GM12878 (cell line): ENCODE measurements at regions not wholly inside any gene's neighbourhood (a gene's known extent, or its start where the extent isn't known, plus 50 kb on each side); places are given as distances from the start of the nearest gene placed in this dataset.

Source experiments
- ATAC-seq: fragments of 200-7000 bp; cut with Tn5 transposase; 3 replicates; pipeline ENCODE4 v1.9.1; 2020; ENCODE audit warnings: mild to moderate bottlenecking, moderate library complexity
- BruUV-seq: library from RNA; stranded (reverse); fragments of 400-500 nt; replicated peaks from 2 replicates; lab custom pipeline; 2021; lab: Mats Ljungman, UMichigan
- CTCF ChIA-PET: fragments of 300-600 bp; sonication (Branson Sonifier 250); formaldehyde crosslinking; extraction: SDS; loops from one replicate; lab custom pipeline; 2021; ENCODE audit warnings: inconsistent platforms; lab: Yijun Ruan, JAX
- POLR2A ChIA-PET: fragments of 350-600 bp; formaldehyde crosslinking; extraction: SDS; loops from one replicate; lab custom pipeline; 2021; ENCODE audit warnings: inconsistent platforms; lab: Charles Lee
- RAD21 ChIA-PET: fragments of 300-600 bp; sonication (Branson Sonifier 250); formaldehyde crosslinking; loops from one replicate; lab custom pipeline; 2023; ENCODE audit warnings: antibody characterized with exemption; ENCODE audit not compliant: unreplicated experiment; lab: Charles Lee
- SMC1A ChIA-PET: fragments of 300-600 bp; sonication (Branson Sonifier 250); formaldehyde crosslinking; loops from one replicate; lab custom pipeline; 2023; ENCODE audit not compliant: unreplicated experiment, uncharacterized antibody; lab: Charles Lee
- DNase-seq: peaks from one replicate; pipeline ENCODE4 v3.0.0-alpha.2; 2011; ENCODE audit warnings: low read depth, low spot score
- FAIRE-seq: peaks from 3 replicates; lab custom pipeline; 2011; peaks lifted over from hg19 to GRCh38; lab: Jason Lieb, UNC
- H2AFZ ChIP-seq: 2 replicates; pipeline ENCODE4 v1.6.0; 2011; ENCODE audit warnings: low read depth, low read length, control low read depth; ENCODE audit not compliant: control insufficient read depth
- H3K27ac ChIP-seq: 2 replicates; pipeline ENCODE4 v1.5.1; 2011; ENCODE audit warnings: control low read depth; ENCODE audit not compliant: control insufficient read depth, insufficient read depth
- H3K27me3 ChIP-seq, 2 experiments: replicated peaks in 1 of 2; 2 replicates each; pipeline versions ENCODE4 v1.6.0 to v1.6.1; 2011; ENCODE audit warnings: low read length in 1 of 2; ENCODE audit not compliant: control insufficient read depth in 2 of 2, insufficient read depth in 2 of 2
- H3K36me3 ChIP-seq, 2 experiments: 2 replicates each; pipeline ENCODE4 v1.5.1; 2011; ENCODE audit warnings: low read length in 1 of 2; ENCODE audit not compliant: control insufficient read depth in 2 of 2, insufficient read depth in 2 of 2
- H3K4me1 ChIP-seq: 2 replicates; pipeline ENCODE4 v1.6.1; 2011; ENCODE audit warnings: mild to moderate bottlenecking, low read length, moderate library complexity, mixed read lengths; ENCODE audit not compliant: control insufficient read depth, insufficient read depth
- H3K4me2 ChIP-seq: 2 replicates; pipeline ENCODE4 v1.6.0; 2011; ENCODE audit warnings: control low read depth; ENCODE audit not compliant: control insufficient read depth, insufficient read depth
- H3K4me3 ChIP-seq: fragments of 200-600 bp; sonication (generic); 2 replicates; pipeline ENCODE4 v1.5.1; 2016
- H3K79me2 ChIP-seq: 2 replicates; pipeline ENCODE4 v1.6.0; 2011; ENCODE audit warnings: low read length; ENCODE audit not compliant: control insufficient read depth, insufficient read depth
- H3K9ac ChIP-seq: 2 replicates; pipeline ENCODE4 v1.8.0; 2011; ENCODE audit warnings: low read length, control low read depth, mixed read lengths; ENCODE audit not compliant: control insufficient read depth, insufficient read depth
- H3K9me3 ChIP-seq: replicated peaks from 3 replicates; pipeline ENCODE4 v1.5.1; 2011; ENCODE audit warnings: mild to moderate bottlenecking, low read length; ENCODE audit not compliant: control insufficient read depth, insufficient read depth
- H4K20me1 ChIP-seq: 2 replicates; pipeline ENCODE4 v1.6.0; 2011; ENCODE audit not compliant: control insufficient read depth, insufficient read depth
- BRCA1 ChIP-seq: IDR thresholded peaks from 2 replicates; pipeline ENCODE4 v1.6.1; 2011; ENCODE audit warnings: low read depth, low read length, improper control_type of control experiment
- CEBPB ChIP-seq, 2 experiments: fragments of 150-350 bp in 1 of 2; IDR thresholded peaks; 2 replicates each; pipeline ENCODE4 v1.6.1; 2012 to 2014; ENCODE audit warnings: low read depth in 2 of 2, low read length in 2 of 2, borderline replicate concordance in 1 of 2, inconsistent platforms in 1 of 2
- CREM ChIP-seq: IDR thresholded peaks from 2 replicates; pipeline ENCODE4 v1.6.1; 2014; ENCODE audit warnings: antibody characterized with exemption, low read depth
- ETV6 ChIP-seq, 2 experiments: fragments of 450-650 bp in 1 of 2; IDR thresholded peaks in 1 of 2; conservative IDR thresholded peaks in 1 of 2; 2 replicates each; pipeline ENCODE4 v1.6.1; 2014; ENCODE audit warnings: antibody characterized with exemption in 1 of 2, borderline replicate concordance in 1 of 2, low read depth in 1 of 2, mild to moderate bottlenecking in 1 of 2, moderate library complexity in 1 of 2
- NRF1 ChIP-seq: conservative IDR thresholded peaks from 2 replicates; pipeline ENCODE4 v1.6.1; 2011; ENCODE audit warnings: mild to moderate bottlenecking, low read depth, low read length, improper control_type of control experiment
- PKNOX1 ChIP-seq: fragments of 450-650 bp; IDR thresholded peaks from 2 replicates; pipeline ENCODE4 v1.6.1; 2016; ENCODE audit warnings: mild to moderate bottlenecking
- POLR2AphosphoS2 ChIP-seq: IDR thresholded peaks from 2 replicates; pipeline ENCODE4 v1.6.1; 2011; ENCODE audit warnings: low read depth, mild to moderate bottlenecking, low read length, improper control_type of control experiment, moderate library complexity
- POU2F2 ChIP-seq: IDR thresholded peaks from 3 replicates; pipeline ENCODE4 v1.6.1; 2011; ENCODE audit warnings: low read depth, mild to moderate bottlenecking, low read length, borderline replicate concordance
- SMAD5 ChIP-seq: IDR thresholded peaks from 2 replicates; pipeline ENCODE4 v1.6.1; 2016; ENCODE audit warnings: antibody characterized with exemption, low read depth
- SUZ12 ChIP-seq: fragments of 200-600 bp; sonication (generic); IDR thresholded peaks from one replicate; pipeline ENCODE4 v1.6.1; 2018; ENCODE audit warnings: antibody characterized with exemption, mild to moderate bottlenecking; ENCODE audit not compliant: unreplicated experiment
- USF2 ChIP-seq: IDR thresholded peaks from 2 replicates; pipeline ENCODE4 v1.6.1; 2011; ENCODE audit warnings: low read depth, low read length, improper control_type of control experiment, borderline replicate concordance
- ZBED1 ChIP-seq: IDR thresholded peaks from 2 replicates; pipeline ENCODE4 v1.6.1; 2016; ENCODE audit warnings: borderline replicate concordance
- ZNF207 ChIP-seq: fragments of 450-650 bp; IDR thresholded peaks from 2 replicates; pipeline ENCODE4 v1.6.1; 2014; ENCODE audit warnings: antibody characterized with exemption, mild to moderate bottlenecking, borderline replicate concordance
- ZNF274 ChIP-seq: IDR thresholded peaks from one replicate; pipeline ENCODE4 v1.8.0; 2011; ENCODE audit not compliant: insufficient read length, insufficient read depth
- ZNF622 ChIP-seq: fragments of 450-650 bp; IDR thresholded peaks from 2 replicates; pipeline ENCODE4 v1.6.1; 2017; ENCODE audit warnings: mild to moderate bottlenecking, inconsistent platforms
- WGBS: methylation state at CpG from one replicate; pipeline ENCODE4 v1.1.6; 2016; ENCODE audit warnings: low lambda C conversion rate; ENCODE audit not compliant: insufficient replicate concordance, insufficient coverage; ENCODE audit errors: missing lambda C conversion rate; 5-methylcytosine and 5-hydroxymethylcytosine counted together
- in situ Hi-C: fragments of 300-500 bp; cut with MboI; formaldehyde crosslinking; loops from 9 replicates; pipeline ENCODE4 v1.14.3; 2018; ENCODE audit warnings: mixed read lengths
- intact Hi-C: fragments of 100-400 bp; cut with micrococcal nuclease; formaldehyde crosslinking; loops from one replicate; pipeline ENCODE4 v1.14.2; 2022; ENCODE audit not compliant: unreplicated experiment
- TF ChIP-seq, protein P1 (sequence below): IDR thresholded peaks from 2 replicates; pipeline ENCODE4 v1.6.1; 2012; ENCODE audit warnings: mild to moderate bottlenecking, low read depth, low read length

- BruUV-seq: no TSS peak
- H3K79me2 ChIP-seq: no peaks in the 10 kb centered on the region
- in situ Hi-C loops (no loop called here), intact Hi-C loops (no loop called here)
- no peaks in the 10 kb centered on the region for H3K4me1 ChIP-seq
- H2AFZ ChIP-seq: no peak overlapping the region
- H3K27me3 ChIP-seq: no peaks in the 10 kb centered on the region
- ChIA-PET CTCF (no interaction called here), RAD21 (no interaction called here), POLR2A (no interaction called here), SMC1A (no interaction called here)
- FAIRE-seq (no peak), ATAC-seq (no peak), DNase-seq (no peak)
- no peak overlapping the region for H3K9ac ChIP-seq
- no peaks in the 10 kb centered on the region for H4K20me1 ChIP-seq
- peaks cover 0 to 13% of the 10 kb centered on the region in 2 experiments; a peak in 1 of 4 replicates for H3K36me3 ChIP-seq
- no peak overlapping the region for H3K27ac ChIP-seq
- H3K4me2 ChIP-seq: no peak overlapping the region
- no peak overlapping the region for H3K4me3 ChIP-seq
- WGBS: 100% methylated on average over 3 of the region's 3 CpGs
- no peaks in the 10 kb centered on the region for H3K9me3 ChIP-seq
- TF ChIP-seq BRCA1 (no peak), ZNF274 (no peak), POLR2AphosphoS2 (no peak), ZBED1 (no peak), NRF1 (no peak), SUZ12 (no peak), USF2 (no peak), POU2F2 (no peak), PKNOX1 (no peak), ZNF207 (no peak), CREM (no peak), ZNF622 (no peak), ETV6 (conservative IDR thresholded peaks at IDR 0.05 in 1 of 2, IDR thresholded peaks at IDR 0.05 in 1 of 2; ENCODE audit: borderline replicate concordance in 1 of 2, low read depth in 1 of 2) (no peak), CEBPB (IDR thresholded peaks at IDR 0.05; ENCODE audit: borderline replicate concordance in 1 of 2, low read depth in 2 of 2, low read length in 2 of 2) (no peak), SMAD5 (no peak)
- TF ChIP-seq, protein P1, sequence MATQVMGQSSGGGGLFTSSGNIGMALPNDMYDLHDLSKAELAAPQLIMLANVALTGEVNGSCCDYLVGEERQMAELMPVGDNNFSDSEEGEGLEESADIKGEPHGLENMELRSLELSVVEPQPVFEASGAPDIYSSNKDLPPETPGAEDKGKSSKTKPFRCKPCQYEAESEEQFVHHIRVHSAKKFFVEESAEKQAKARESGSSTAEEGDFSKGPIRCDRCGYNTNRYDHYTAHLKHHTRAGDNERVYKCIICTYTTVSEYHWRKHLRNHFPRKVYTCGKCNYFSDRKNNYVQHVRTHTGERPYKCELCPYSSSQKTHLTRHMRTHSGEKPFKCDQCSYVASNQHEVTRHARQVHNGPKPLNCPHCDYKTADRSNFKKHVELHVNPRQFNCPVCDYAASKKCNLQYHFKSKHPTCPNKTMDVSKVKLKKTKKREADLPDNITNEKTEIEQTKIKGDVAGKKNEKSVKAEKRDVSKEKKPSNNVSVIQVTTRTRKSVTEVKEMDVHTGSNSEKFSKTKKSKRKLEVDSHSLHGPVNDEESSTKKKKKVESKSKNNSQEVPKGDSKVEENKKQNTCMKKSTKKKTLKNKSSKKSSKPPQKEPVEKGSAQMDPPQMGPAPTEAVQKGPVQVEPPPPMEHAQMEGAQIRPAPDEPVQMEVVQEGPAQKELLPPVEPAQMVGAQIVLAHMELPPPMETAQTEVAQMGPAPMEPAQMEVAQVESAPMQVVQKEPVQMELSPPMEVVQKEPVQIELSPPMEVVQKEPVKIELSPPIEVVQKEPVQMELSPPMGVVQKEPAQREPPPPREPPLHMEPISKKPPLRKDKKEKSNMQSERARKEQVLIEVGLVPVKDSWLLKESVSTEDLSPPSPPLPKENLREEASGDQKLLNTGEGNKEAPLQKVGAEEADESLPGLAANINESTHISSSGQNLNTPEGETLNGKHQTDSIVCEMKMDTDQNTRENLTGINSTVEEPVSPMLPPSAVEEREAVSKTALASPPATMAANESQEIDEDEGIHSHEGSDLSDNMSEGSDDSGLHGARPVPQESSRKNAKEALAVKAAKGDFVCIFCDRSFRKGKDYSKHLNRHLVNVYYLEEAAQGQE: no peak
These were observed 205.8 kb downstream of the OR2B2 start for GRCh38 chr6:27706431-27706830.
